ENCODE measurements at regions not wholly inside any gene's neighbourhood (a gene's known extent, or its start where the extent isn't known, plus 50 kb on each side); places are given as distances from the start of the nearest gene placed in this dataset.
A peak's percentile ranks its signal among the peaks of the same experiment; 100 is the strongest.

- Histone ChIP-seq H3K9me3 (ENCODE audit: control insufficient read depth, low read depth, low read length) (no peaks in the 10 kb centered on the region), H3K9ac (ENCODE audit: control insufficient read depth, extremely low read depth, insufficient read depth, low read length) (no peak overlapping the region), H3K79me2 (ENCODE audit: control insufficient read depth, insufficient read depth, low read length) (no peaks in the 10 kb centered on the region), H3K4me1 (ENCODE audit: control insufficient read depth, extremely low read depth, insufficient read depth, low read length) (no peaks in the 10 kb centered on the region), H3K4me3 (ENCODE audit: control insufficient read depth in 2 of 3, extremely low read depth in 1 of 3, insufficient read depth in 2 of 3, low read depth in 1 of 3, low read length in 3 of 3) (no peak overlapping the region), H3K27ac (ENCODE audit: control insufficient read depth, insufficient read depth, low read length) (no peak overlapping the region), H3K27me3 (ENCODE audit: control insufficient read depth, extremely low read depth, insufficient read depth, low read length) (no peaks in the 10 kb centered on the region), H4K20me1 (ENCODE audit: control insufficient read depth, extremely low read depth, insufficient read depth, low read length) (no peaks in the 10 kb centered on the region), H3K36me3 (ENCODE audit: control insufficient read depth in 2 of 2, extremely low read depth in 1 of 2, insufficient read depth in 2 of 2, low read length in 2 of 2) (no peaks in the 10 kb centered on the region), H3K9me1 (ENCODE audit: control insufficient read depth, extremely low read depth, insufficient read depth, low read length) (no peaks in the 10 kb centered on the region), H2AFZ (ENCODE audit: control insufficient read depth, low read length) (no peak overlapping the region), H3K4me2 (ENCODE audit: control insufficient read depth, extremely low read depth, insufficient read depth, low read depth, low read length) (no peak overlapping the region)
- no peak for FAIRE-seq
- dilution Hi-C loops (cut with MboI; ENCODE audit: extremely low pct_ligation_motif_present, low sequenced_read_pairs), result no loop called here
- TF ChIP-seq, protein P1, sequence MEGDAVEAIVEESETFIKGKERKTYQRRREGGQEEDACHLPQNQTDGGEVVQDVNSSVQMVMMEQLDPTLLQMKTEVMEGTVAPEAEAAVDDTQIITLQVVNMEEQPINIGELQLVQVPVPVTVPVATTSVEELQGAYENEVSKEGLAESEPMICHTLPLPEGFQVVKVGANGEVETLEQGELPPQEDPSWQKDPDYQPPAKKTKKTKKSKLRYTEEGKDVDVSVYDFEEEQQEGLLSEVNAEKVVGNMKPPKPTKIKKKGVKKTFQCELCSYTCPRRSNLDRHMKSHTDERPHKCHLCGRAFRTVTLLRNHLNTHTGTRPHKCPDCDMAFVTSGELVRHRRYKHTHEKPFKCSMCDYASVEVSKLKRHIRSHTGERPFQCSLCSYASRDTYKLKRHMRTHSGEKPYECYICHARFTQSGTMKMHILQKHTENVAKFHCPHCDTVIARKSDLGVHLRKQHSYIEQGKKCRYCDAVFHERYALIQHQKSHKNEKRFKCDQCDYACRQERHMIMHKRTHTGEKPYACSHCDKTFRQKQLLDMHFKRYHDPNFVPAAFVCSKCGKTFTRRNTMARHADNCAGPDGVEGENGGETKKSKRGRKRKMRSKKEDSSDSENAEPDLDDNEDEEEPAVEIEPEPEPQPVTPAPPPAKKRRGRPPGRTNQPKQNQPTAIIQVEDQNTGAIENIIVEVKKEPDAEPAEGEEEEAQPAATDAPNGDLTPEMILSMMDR (optimal IDR thresholded peaks at IDR 0.05 in 1 of 3, IDR thresholded peaks at IDR 0.05 in 1 of 3, conservative IDR thresholded peaks at IDR 0.05 in 1 of 3; ENCODE audit: extremely low read depth in 1 of 3, insufficient read depth in 2 of 3, low read length in 3 of 3), result peak; percentile 50 to 63 (median 57)
- TF ChIP-seq EZH2 (IDR thresholded peaks at IDR 0.05; ENCODE audit: low read length), result no peak
- DNase-seq (ENCODE audit: low read depth, low spot score), result no peak
These were observed 1082.2 kb downstream of the NAALADL2 start for GRCh38 chr3:175941352-175941751.

DNA sequence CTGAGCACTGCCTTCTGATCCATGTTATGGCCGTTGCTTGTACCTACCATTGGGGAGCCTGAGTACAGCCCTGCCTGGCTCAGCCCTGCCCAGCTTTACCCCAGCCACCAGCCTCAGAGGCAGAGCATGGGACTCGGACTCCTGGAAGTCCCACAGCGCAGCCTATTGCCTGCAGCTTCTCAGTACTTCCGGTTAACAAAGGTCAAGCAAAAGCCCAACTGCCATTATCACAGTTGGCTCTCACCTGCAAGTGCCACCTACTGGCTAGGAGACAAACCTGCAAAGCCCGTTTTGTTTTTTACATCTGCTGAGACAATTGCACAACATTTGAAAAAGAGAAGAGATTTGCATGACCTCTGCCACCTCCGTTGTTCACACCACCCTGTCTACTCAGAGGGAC lies 1081.7 kb downstream of the NAALADL2 start:
- H3K27ac ChIP-seq (ENCODE audit: control insufficient read depth, insufficient read depth, low read length), result no peak overlapping the region
- H2AFZ ChIP-seq (ENCODE audit: control insufficient read depth, low read length), result no peak overlapping the region
- no peak overlapping the region for H3K4me3 ChIP-seq (ENCODE audit: control insufficient read depth in 2 of 3, extremely low read depth in 1 of 3, insufficient read depth in 2 of 3, low read depth in 1 of 3, low read length in 3 of 3)
- H3K79me2 ChIP-seq (ENCODE audit: control insufficient read depth, insufficient read depth, low read length), result no peaks in the 10 kb centered on the region
- TF ChIP-seq EZH2 (IDR thresholded peaks at IDR 0.05; ENCODE audit: low read length), result no peak
- TF ChIP-seq, protein P1 (optimal IDR thresholded peaks at IDR 0.05 in 1 of 3, IDR thresholded peaks at IDR 0.05 in 1 of 3, conservative IDR thresholded peaks at IDR 0.05 in 1 of 3; ENCODE audit: extremely low read depth in 1 of 3, insufficient read depth in 2 of 3, low read length in 3 of 3), result peak in 2 of 3 experiments; percentile 39 to 43
- FAIRE-seq, result peak; percentile 9
- no peak overlapping the region for H3K4me2 ChIP-seq (ENCODE audit: control insufficient read depth, extremely low read depth, insufficient read depth, low read depth, low read length)
- no peak overlapping the region for H3K9ac ChIP-seq (ENCODE audit: control insufficient read depth, extremely low read depth, insufficient read depth, low read length)
- DNase-seq (ENCODE audit: low read depth, low spot score), result no peak
- H3K4me1 ChIP-seq (ENCODE audit: control insufficient read depth, extremely low read depth, insufficient read depth, low read length), result no peaks in the 10 kb centered on the region
- dilution Hi-C loops (cut with MboI; ENCODE audit: extremely low pct_ligation_motif_present, low sequenced_read_pairs), result no loop called here
- H3K27me3 ChIP-seq (ENCODE audit: control insufficient read depth, extremely low read depth, insufficient read depth, low read length), result no peaks in the 10 kb centered on the region
- no peaks in the 10 kb centered on the region for H4K20me1 ChIP-seq (ENCODE audit: control insufficient read depth, extremely low read depth, insufficient read depth, low read length)
- H3K9me3 ChIP-seq (ENCODE audit: control insufficient read depth, low read depth, low read length), result no peaks in the 10 kb centered on the region
- no peaks in the 10 kb centered on the region for H3K9me1 ChIP-seq (ENCODE audit: control insufficient read depth, extremely low read depth, insufficient read depth, low read length)
- H3K36me3 ChIP-seq (ENCODE audit: control insufficient read depth in 2 of 2, extremely low read depth in 1 of 2, insufficient read depth in 2 of 2, low read length in 2 of 2), result no peaks in the 10 kb centered on the region
